H1 (cell line): ENCODE measurements at regions not wholly inside any gene's neighbourhood (a gene's known extent, or its start where the extent isn't known, plus 50 kb on each side); places are given as distances from the start of the nearest gene placed in this dataset.

Experiments
- HDAC6 ChIP-seq: IDR thresholded peaks from one replicate; pipeline ENCODE4 v1.7.1; 2012; ENCODE audit warnings: low read depth, mild to moderate bottlenecking, inconsistent platforms, low read length, moderate library complexity

- no peak for TF ChIP-seq HDAC6
These were observed 74.3 kb downstream of the ETS2 start (continued) for GRCh38 chr21:38879912-38880576.
